OCI-LY7 (cell line): ENCODE measurements at regions not wholly inside any gene's neighbourhood (a gene's known extent, or its start where the extent isn't known, plus 50 kb on each side); places are given as distances from the start of the nearest gene placed in this dataset.

Source experiments
- CTCF ChIP-seq: fragments of 200-600 bp; sonication (generic); conservative IDR thresholded peaks from 2 replicates; pipeline ENCODE4 v1.5.1; 2014; ENCODE audit warnings: mild to moderate bottlenecking, antibody characterized with exemption, low read length, moderate library complexity, mixed read lengths
- EZH2phosphoT487 ChIP-seq: fragments of 200-600 bp; sonication (generic); IDR thresholded peaks from 2 replicates; pipeline ENCODE4 v1.6.1; 2018; ENCODE audit warnings: low read depth, borderline replicate concordance, mild to moderate bottlenecking, mixed run types, antibody characterized with exemption, low read length, moderate library complexity, mixed read lengths

- TF ChIP-seq EZH2phosphoT487: no peak
- no peak for TF ChIP-seq CTCF
These were observed 1007.7 kb upstream of the KLHL29 start for GRCh38 chr2:22377268-22377667.
